Neural crest cell (in vitro differentiated cells): ENCODE measurements at regions not wholly inside any gene's neighbourhood (a gene's known extent, or its start where the extent isn't known, plus 50 kb on each side); places are given as distances from the start of the nearest gene placed in this dataset.

Experiments used
- DNase-seq: peaks from one replicate; pipeline ENCODE4 v3.0.0; 2021; ENCODE audit warnings: low read depth, mixed read lengths, low spot score
- H3K27ac Mint-ChIP-seq: one replicate; pipeline ENCODE4 v1.8.0; 2021; ENCODE audit warnings: mild to moderate bottlenecking, mixed read lengths; ENCODE audit not compliant: unreplicated experiment
- H3K27me3 Mint-ChIP-seq: 2 replicates; pipeline ENCODE4 v1.8.0; 2021; ENCODE audit warnings: low read depth, mild to moderate bottlenecking, mixed read lengths
- H3K36me3 Mint-ChIP-seq: 2 replicates; pipeline ENCODE4 v1.8.0; 2021; ENCODE audit warnings: low read depth, mild to moderate bottlenecking, mixed read lengths
- H3K4me1 Mint-ChIP-seq: 2 replicates; pipeline ENCODE4 v1.8.0; 2021; ENCODE audit warnings: mixed read lengths
- H3K4me3 Mint-ChIP-seq: one replicate; pipeline ENCODE4 v1.8.0; 2021; ENCODE audit warnings: mild to moderate bottlenecking, mixed read lengths
- H3K9me3 Mint-ChIP-seq: 2 replicates; pipeline ENCODE4 v1.8.0; 2021; ENCODE audit warnings: mixed read lengths
- TF ChIP-seq, protein P1 (sequence below): fragments of 200-600 bp; sonication (generic); conservative IDR thresholded peaks from 2 replicates; pipeline ENCODE4 v1.5.0; 2021; ENCODE audit warnings: antibody characterized with exemption, mild to moderate bottlenecking

GRCh38 chr20:40336533-40336932 is 352.5 kb downstream of the MAFB start:
- no peaks in the 10 kb centered on the region for H3K9me3 Mint-ChIP-seq
- H3K27ac Mint-ChIP-seq, result no peak overlapping the region
- peaks cover 13% of the 10 kb centered on the region for H3K4me1 Mint-ChIP-seq
- no peaks in the 10 kb centered on the region for H3K36me3 Mint-ChIP-seq
- H3K4me3 Mint-ChIP-seq, result no peak overlapping the region
- peaks cover 58% of the 10 kb centered on the region for H3K27me3 Mint-ChIP-seq
- DNase-seq, result no peak
- TF ChIP-seq, protein P1, sequence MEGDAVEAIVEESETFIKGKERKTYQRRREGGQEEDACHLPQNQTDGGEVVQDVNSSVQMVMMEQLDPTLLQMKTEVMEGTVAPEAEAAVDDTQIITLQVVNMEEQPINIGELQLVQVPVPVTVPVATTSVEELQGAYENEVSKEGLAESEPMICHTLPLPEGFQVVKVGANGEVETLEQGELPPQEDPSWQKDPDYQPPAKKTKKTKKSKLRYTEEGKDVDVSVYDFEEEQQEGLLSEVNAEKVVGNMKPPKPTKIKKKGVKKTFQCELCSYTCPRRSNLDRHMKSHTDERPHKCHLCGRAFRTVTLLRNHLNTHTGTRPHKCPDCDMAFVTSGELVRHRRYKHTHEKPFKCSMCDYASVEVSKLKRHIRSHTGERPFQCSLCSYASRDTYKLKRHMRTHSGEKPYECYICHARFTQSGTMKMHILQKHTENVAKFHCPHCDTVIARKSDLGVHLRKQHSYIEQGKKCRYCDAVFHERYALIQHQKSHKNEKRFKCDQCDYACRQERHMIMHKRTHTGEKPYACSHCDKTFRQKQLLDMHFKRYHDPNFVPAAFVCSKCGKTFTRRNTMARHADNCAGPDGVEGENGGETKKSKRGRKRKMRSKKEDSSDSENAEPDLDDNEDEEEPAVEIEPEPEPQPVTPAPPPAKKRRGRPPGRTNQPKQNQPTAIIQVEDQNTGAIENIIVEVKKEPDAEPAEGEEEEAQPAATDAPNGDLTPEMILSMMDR, result no peak

DNA sequence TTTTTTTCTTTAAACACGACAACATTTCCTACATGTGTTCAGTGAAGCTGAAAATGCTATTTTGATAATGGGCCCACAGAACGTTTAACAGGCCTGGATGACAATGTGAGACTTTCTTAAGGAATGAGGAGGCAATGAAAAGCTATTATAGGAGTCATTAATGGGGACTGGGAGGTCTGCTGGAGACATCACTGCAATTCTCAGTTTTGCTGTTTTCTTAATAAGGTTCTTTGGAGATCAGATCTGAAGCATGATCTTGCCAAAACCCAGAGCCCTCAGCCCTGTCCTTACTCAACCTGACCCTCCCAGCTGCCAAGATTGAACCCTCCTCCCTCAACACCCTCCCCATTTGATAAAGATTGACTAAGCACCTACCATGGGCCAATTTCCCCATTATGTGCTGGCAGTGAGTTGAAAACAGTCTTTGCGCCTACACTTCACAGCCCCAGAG is 353.1 kb downstream of the MAFB start:
- H3K36me3 Mint-ChIP-seq, result no peaks in the 10 kb centered on the region
- H3K27me3 Mint-ChIP-seq, result peaks cover 58% of the 10 kb centered on the region
- no peak overlapping the region for H3K4me3 Mint-ChIP-seq
- peaks cover 13% of the 10 kb centered on the region for H3K4me1 Mint-ChIP-seq
- DNase-seq, result no peak
- H3K9me3 Mint-ChIP-seq, result no peaks in the 10 kb centered on the region
- no peak overlapping the region for H3K27ac Mint-ChIP-seq
- TF ChIP-seq, protein P1, result no peak

DNA sequence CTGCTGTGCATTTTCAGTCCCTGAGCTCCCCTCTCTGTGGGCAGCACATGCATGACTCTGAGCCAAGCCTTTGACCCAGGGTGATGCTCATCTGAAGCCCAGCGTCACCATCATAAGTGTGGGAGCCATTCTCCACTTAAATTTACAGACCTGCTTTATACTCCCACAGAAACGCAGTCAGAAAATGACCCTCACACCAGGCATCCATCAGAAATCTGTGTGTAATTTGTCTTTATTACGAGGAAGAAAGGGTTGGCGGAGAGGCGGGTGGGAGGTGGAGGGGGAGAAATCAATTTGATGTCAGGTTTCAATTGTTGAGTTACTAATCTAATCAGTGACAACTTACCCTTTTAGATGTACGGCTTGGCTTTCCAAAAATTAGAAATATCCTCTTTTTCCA is 353.6 kb downstream of the MAFB start:
- H3K36me3 Mint-ChIP-seq, result no peaks in the 10 kb centered on the region
- H3K27me3 Mint-ChIP-seq, result peaks cover 57% of the 10 kb centered on the region
- no peak for DNase-seq
- no peaks in the 10 kb centered on the region for H3K9me3 Mint-ChIP-seq
- TF ChIP-seq, protein P1, result no peak
- H3K4me1 Mint-ChIP-seq, result peaks cover 13% of the 10 kb centered on the region
- no peak overlapping the region for H3K27ac Mint-ChIP-seq
- H3K4me3 Mint-ChIP-seq, result no peak overlapping the region

DNA sequence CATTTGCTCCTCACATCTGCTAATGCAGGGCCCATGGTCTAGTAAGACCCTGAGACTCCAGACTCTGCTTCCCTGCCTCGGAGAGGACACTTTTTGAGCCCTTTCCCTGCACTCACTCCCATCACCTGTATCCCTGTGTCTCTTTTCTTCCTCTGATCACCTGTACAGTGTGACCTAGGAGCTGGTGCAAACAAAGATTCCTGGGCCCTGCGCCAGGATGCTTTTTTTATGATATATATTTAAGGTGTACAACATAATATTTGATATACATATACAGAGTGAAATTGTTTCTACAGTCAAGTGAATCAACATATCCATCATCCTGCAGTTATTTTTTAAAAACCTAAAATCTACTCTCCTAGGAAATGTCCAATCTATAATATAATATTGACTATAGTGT is 355.4 kb downstream of the MAFB start:
- Mint-ChIP-seq H3K36me3 (no peaks in the 10 kb centered on the region), H3K4me3 (no peak overlapping the region), H3K27ac (no peak overlapping the region), H3K4me1 (peaks cover 13% of the 10 kb centered on the region), H3K27me3 (peaks cover 44% of the 10 kb centered on the region), H3K9me3 (no peaks in the 10 kb centered on the region)
- no peak for DNase-seq
- TF ChIP-seq, protein P1, result no peak

- DNase-seq, result no peak
- Mint-ChIP-seq H3K4me1 (peaks cover 13% of the 10 kb centered on the region), H3K27me3 (peaks cover 31% of the 10 kb centered on the region), H3K27ac (no peak overlapping the region), H3K4me3 (no peak overlapping the region), H3K36me3 (no peaks in the 10 kb centered on the region), H3K9me3 (no peaks in the 10 kb centered on the region)
- TF ChIP-seq, protein P1, result no peak
Measured at GRCh38 chr20:40331807-40332560, 357.1 kb downstream of the MAFB start.
